Liver (tissue), 3 donors: ENCODE measurements at regions not wholly inside any gene's neighbourhood (a gene's known extent, or its start where the extent isn't known, plus 50 kb on each side); places are given as distances from the start of the nearest gene placed in this dataset.

Experiments used
- ATF3 ChIP-seq: IDR thresholded peaks from 2 replicates; pipeline ENCODE4 v1.6.1; 2016; ENCODE audit warnings: antibody characterized with exemption
- GABPA ChIP-seq, 2 donors: IDR thresholded peaks in 1 of 2; conservative IDR thresholded peaks in 1 of 2; 2 replicates each; pipeline ENCODE4 v1.6.1; 2016; ENCODE audit warnings: antibody characterized with exemption in 2 of 2, mild to moderate bottlenecking in 1 of 2, moderate library complexity in 1 of 2
- HNF4G ChIP-seq: IDR thresholded peaks from 2 replicates; pipeline ENCODE4 v1.6.1; 2016; ENCODE audit warnings: antibody characterized with exemption
- REST ChIP-seq: IDR thresholded peaks from 2 replicates; pipeline ENCODE4 v1.6.1; 2016; ENCODE audit warnings: antibody characterized with exemption, mild to moderate bottlenecking
- TAF1 ChIP-seq: conservative IDR thresholded peaks from 2 replicates; pipeline ENCODE4 v1.6.1; 2016; ENCODE audit warnings: antibody characterized with exemption, mild to moderate bottlenecking
- ZBTB33 ChIP-seq: IDR thresholded peaks from 2 replicates; pipeline ENCODE4 v1.6.1; 2016; ENCODE audit warnings: antibody characterized with exemption
- TF ChIP-seq, protein P1 (sequence below): fragments of 150-350 bp; IDR thresholded peaks from 2 replicates; pipeline ENCODE4 v1.5.1; 2017; ENCODE audit warnings: improper control_type of control experiment, low read depth, low read length; ENCODE audit not compliant: missing input control
- TF ChIP-seq, protein P2 (sequence below): IDR thresholded peaks from 2 replicates; pipeline ENCODE4 v1.6.1; 2016; ENCODE audit warnings: antibody characterized with exemption
- donor health status: healthy.
- donor health status: healthy.

GRCh38 chr6:150499882-150500312 is 99.8 kb upstream of the PLEKHG1 start:
- TF ChIP-seq, protein P1, sequence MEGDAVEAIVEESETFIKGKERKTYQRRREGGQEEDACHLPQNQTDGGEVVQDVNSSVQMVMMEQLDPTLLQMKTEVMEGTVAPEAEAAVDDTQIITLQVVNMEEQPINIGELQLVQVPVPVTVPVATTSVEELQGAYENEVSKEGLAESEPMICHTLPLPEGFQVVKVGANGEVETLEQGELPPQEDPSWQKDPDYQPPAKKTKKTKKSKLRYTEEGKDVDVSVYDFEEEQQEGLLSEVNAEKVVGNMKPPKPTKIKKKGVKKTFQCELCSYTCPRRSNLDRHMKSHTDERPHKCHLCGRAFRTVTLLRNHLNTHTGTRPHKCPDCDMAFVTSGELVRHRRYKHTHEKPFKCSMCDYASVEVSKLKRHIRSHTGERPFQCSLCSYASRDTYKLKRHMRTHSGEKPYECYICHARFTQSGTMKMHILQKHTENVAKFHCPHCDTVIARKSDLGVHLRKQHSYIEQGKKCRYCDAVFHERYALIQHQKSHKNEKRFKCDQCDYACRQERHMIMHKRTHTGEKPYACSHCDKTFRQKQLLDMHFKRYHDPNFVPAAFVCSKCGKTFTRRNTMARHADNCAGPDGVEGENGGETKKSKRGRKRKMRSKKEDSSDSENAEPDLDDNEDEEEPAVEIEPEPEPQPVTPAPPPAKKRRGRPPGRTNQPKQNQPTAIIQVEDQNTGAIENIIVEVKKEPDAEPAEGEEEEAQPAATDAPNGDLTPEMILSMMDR: no peak
- no peak for TF ChIP-seq TAF1
- TF ChIP-seq, protein P2, sequence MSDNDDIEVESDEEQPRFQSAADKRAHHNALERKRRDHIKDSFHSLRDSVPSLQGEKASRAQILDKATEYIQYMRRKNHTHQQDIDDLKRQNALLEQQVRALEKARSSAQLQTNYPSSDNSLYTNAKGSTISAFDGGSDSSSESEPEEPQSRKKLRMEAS: no peak
- TF ChIP-seq ATF3: no peak
- TF ChIP-seq ZBTB33: no peak
- TF ChIP-seq REST: no peak
- TF ChIP-seq GABPA (IDR thresholded peaks at IDR 0.05 in 1 of 2, conservative IDR thresholded peaks at IDR 0.05 in 1 of 2): no peak
- no peak for TF ChIP-seq HNF4G
